ENCODE measurements at regions not wholly inside any gene's neighbourhood (a gene's known extent, or its start where the extent isn't known, plus 50 kb on each side); places are given as distances from the start of the nearest gene placed in this dataset.

DNA sequence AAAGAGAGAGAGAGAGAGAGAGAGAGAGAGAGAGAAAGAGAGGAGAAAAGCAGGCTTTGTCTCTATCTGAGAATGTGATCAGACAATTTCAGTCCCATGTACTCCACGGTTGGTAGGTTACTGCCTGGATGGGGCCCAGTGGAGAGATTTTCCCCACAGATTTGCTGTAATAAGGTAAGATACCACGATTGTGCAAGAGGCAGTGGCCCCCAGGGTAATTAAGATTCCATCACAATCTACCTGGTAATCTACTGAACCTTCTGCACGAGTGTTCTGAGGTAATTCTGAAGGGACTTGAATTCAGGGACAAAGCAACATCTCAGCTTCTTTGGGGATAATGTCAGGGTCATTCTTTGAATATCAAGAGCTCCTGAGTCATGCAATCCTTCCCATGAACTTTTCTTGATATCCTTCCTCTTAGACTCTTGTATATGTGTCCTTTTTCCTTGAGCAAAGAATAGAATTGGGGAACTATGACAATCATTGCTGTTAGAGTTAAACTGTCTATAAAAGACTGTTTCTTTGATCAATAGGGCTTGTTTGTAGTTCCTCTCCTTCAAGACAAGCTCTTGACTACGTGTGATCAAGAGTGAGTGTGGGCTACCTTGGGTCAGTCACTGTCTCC lies 306.6 kb downstream of the MAF start:
- no peak for TF ChIP-seq SP1 (IDR thresholded peaks at IDR 0.05)
- TF ChIP-seq FOXM1 (IDR thresholded peaks at IDR 0.05; ENCODE audit: borderline replicate concordance) = no peak
- no peak for TF ChIP-seq FOXA1 (IDR thresholded peaks at IDR 0.05)
- TF ChIP-seq NFRKB (IDR thresholded peaks at IDR 0.05) = no peak
- no peak for TF ChIP-seq L3MBTL2 (conservative IDR thresholded peaks at IDR 0.05)
- TF ChIP-seq TARDBP (IDR thresholded peaks at IDR 0.05) = no peak
- TF ChIP-seq HDGF (IDR thresholded peaks at IDR 0.05; ENCODE audit: borderline replicate concordance) = no peak
- TF ChIP-seq SUZ12 (IDR thresholded peaks at IDR 0.05) = no peak
- no peak for TF ChIP-seq BHLHE40 (IDR thresholded peaks at IDR 0.05; ENCODE audit: borderline replicate concordance)
- TF ChIP-seq ARNT (IDR thresholded peaks at IDR 0.05) = no peak

Data from HEK293T (cell line).